Karpas-422 (cell line): ENCODE measurements at regions not wholly inside any gene's neighbourhood (a gene's known extent, or its start where the extent isn't known, plus 50 kb on each side); places are given as distances from the start of the nearest gene placed in this dataset.

Source experiments
- DNase-seq: peaks from one replicate; pipeline ENCODE4 v3.0.0-alpha.2; 2015
- H2AFZ ChIP-seq: fragments of 200-600 bp; sonication (generic); 2 replicates; pipeline ENCODE4 v1.6.1; 2014; ENCODE audit warnings: antibody characterized with exemption, low read length, mixed read lengths
- H3K27ac ChIP-seq: fragments of 200-600 bp; sonication (generic); 2 replicates; pipeline ENCODE4 v1.5.1; 2014; ENCODE audit warnings: mild to moderate bottlenecking, low read length, moderate library complexity
- H3K27me3 ChIP-seq: fragments of 200-600 bp; sonication (generic); 2 replicates; pipeline ENCODE4 v1.6.1; 2014; ENCODE audit warnings: low read length, mixed read lengths
- H3K36me3 ChIP-seq: fragments of 200-600 bp; sonication (generic); 2 replicates; pipeline ENCODE4 v1.6.1; 2014; ENCODE audit warnings: low read length, mixed read lengths; ENCODE audit not compliant: insufficient read depth
- H3K4me1 ChIP-seq: fragments of 200-600 bp; sonication (generic); 2 replicates; pipeline ENCODE4 v1.6.1; 2014; ENCODE audit warnings: mild to moderate bottlenecking, low read length, mixed read lengths
- H3K4me2 ChIP-seq: fragments of 200-600 bp; sonication (generic); 2 replicates; pipeline ENCODE4 v1.6.1; 2014; ENCODE audit warnings: low read length, low read depth, mild to moderate bottlenecking; ENCODE audit not compliant: poor library complexity, severe bottlenecking
- H3K4me3 ChIP-seq: fragments of 200-600 bp; sonication (generic); 2 replicates; pipeline ENCODE4 v1.5.1; 2014; ENCODE audit warnings: mild to moderate bottlenecking, antibody characterized with exemption, low read length, mixed read lengths
- H3K79me2 ChIP-seq: fragments of 200-600 bp; sonication (generic); 2 replicates; pipeline ENCODE4 v1.6.1; 2014; ENCODE audit warnings: mild to moderate bottlenecking, low read length, mixed read lengths
- H3K9ac ChIP-seq: fragments of 200-600 bp; sonication (generic); 2 replicates; pipeline ENCODE4 v1.6.0; 2014; ENCODE audit warnings: low read length
- H3K9me2 ChIP-seq: fragments of 200-600 bp; sonication (generic), shearing (Covaris generic); replicated peaks from 2 replicates; pipeline ENCODE4 v1.6.0; 2014; ENCODE audit warnings: mild to moderate bottlenecking, low read length, moderate library complexity; ENCODE audit not compliant: insufficient read depth
- H3K9me3 ChIP-seq: fragments of 300-700, 200-600 bp; sonication (generic); 2 replicates; pipeline ENCODE4 v1.6.1; 2014; ENCODE audit warnings: low read length, mixed read lengths
- H4K20me1 ChIP-seq: fragments of 200-600 bp; sonication (generic); 2 replicates; pipeline ENCODE4 v1.6.1; 2014; ENCODE audit warnings: mild to moderate bottlenecking, antibody characterized with exemption, low read length, low read depth; ENCODE audit not compliant: insufficient read depth

- no peak overlapping the region for H3K4me2 ChIP-seq
- H3K27me3 ChIP-seq = no peaks in the 10 kb centered on the region
- no peaks in the 10 kb centered on the region for H3K4me1 ChIP-seq
- no peak overlapping the region for H3K9ac ChIP-seq
- no peaks in the 10 kb centered on the region for H3K36me3 ChIP-seq
- H2AFZ ChIP-seq = no peak overlapping the region
- peaks cover 33% of the 10 kb centered on the region for H3K9me3 ChIP-seq
- DNase-seq = no peak
- H3K9me2 ChIP-seq = no peaks in the 10 kb centered on the region
- H3K27ac ChIP-seq = no peak overlapping the region
- H3K79me2 ChIP-seq = no peaks in the 10 kb centered on the region
- no peak overlapping the region for H3K4me3 ChIP-seq
- H4K20me1 ChIP-seq = no peaks in the 10 kb centered on the region
These were observed 66.3 kb downstream of the ITM2A start for GRCh38 chrX:79300856-79301255.

- peak; percentile 16 for DNase-seq
- Histone ChIP-seq H3K9ac (no peak overlapping the region), H3K27me3 (no peaks in the 10 kb centered on the region), H3K79me2 (no peaks in the 10 kb centered on the region), H3K9me2 (no peaks in the 10 kb centered on the region), H3K9me3 (peaks cover 38% of the 10 kb centered on the region), H2AFZ (no peak overlapping the region), H4K20me1 (no peaks in the 10 kb centered on the region), H3K4me2 (no peak overlapping the region), H3K27ac (no peak overlapping the region), H3K4me3 (no peak overlapping the region), H3K4me1 (no peaks in the 10 kb centered on the region), H3K36me3 (no peaks in the 10 kb centered on the region)
These were observed 76.5 kb downstream of the ITM2A start for GRCh38 chrX:79290596-79290995.

DNA sequence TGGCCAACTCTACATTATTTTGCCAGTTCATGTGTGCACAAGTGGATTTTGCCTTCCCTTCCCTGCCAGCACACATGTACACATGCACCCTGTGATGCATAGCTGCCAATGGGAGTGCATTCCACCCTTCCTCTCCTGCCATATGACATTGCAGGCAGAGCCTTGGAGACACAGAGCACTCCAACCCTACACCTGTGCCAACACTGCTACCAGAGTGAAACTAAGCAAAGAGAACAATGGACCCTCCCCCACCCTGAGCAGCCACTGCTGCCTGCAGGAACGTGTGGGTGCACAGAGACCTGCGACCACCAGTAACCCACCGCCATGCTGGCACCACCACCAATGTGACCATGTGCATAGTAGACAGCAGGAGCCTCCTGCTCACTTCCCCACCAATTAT lies 78.4 kb downstream of the ITM2A start:
- no peaks in the 10 kb centered on the region for H3K27me3 ChIP-seq
- peaks cover 39% of the 10 kb centered on the region for H3K9me3 ChIP-seq
- no peak overlapping the region for H3K4me2 ChIP-seq
- no peaks in the 10 kb centered on the region for H4K20me1 ChIP-seq
- no peaks in the 10 kb centered on the region for H3K9me2 ChIP-seq
- no peaks in the 10 kb centered on the region for H3K4me1 ChIP-seq
- H3K79me2 ChIP-seq = no peaks in the 10 kb centered on the region
- H2AFZ ChIP-seq = no peak overlapping the region
- no peak overlapping the region for H3K27ac ChIP-seq
- no peak overlapping the region for H3K9ac ChIP-seq
- H3K36me3 ChIP-seq = no peaks in the 10 kb centered on the region
- no peak overlapping the region for H3K4me3 ChIP-seq
- no peak for DNase-seq

- Histone ChIP-seq H2AFZ (no peak overlapping the region), H3K36me3 (no peaks in the 10 kb centered on the region), H3K4me1 (no peaks in the 10 kb centered on the region), H3K9me3 (peaks cover 33% of the 10 kb centered on the region), H3K9me2 (no peaks in the 10 kb centered on the region), H3K27ac (no peak overlapping the region), H3K9ac (no peak overlapping the region), H3K4me3 (no peak overlapping the region), H3K27me3 (no peaks in the 10 kb centered on the region), H3K4me2 (no peak overlapping the region), H4K20me1 (no peaks in the 10 kb centered on the region), H3K79me2 (no peaks in the 10 kb centered on the region)
- DNase-seq = no peak
These were observed 79.4 kb downstream of the ITM2A start for GRCh38 chrX:79287724-79288123.

DNA sequence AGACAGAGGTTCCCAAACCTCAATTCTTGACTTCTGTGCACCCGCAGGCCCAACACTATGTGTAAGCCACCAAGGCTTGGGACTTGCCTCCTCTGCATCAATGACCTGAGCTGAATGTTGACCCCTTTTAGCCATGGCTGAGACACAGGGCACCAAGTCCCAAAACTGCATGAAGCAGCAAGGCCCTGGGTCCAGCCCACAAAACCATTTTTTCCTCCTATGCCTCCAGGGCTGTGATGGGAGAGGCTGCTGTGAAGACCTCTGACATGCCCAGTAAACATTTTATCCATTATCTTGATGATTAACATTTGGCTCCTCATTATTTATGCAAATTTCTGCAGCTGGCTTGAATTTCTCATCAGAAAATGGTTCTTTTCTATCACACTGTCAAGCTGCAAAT lies 85.4 kb downstream of the ITM2A start:
- Histone ChIP-seq H3K9me3 (peaks cover 13% of the 10 kb centered on the region), H4K20me1 (no peaks in the 10 kb centered on the region), H3K4me1 (no peaks in the 10 kb centered on the region), H3K9ac (no peak overlapping the region), H3K4me3 (no peak overlapping the region), H3K9me2 (no peaks in the 10 kb centered on the region), H3K27me3 (no peaks in the 10 kb centered on the region), H3K4me2 (no peak overlapping the region), H3K79me2 (no peaks in the 10 kb centered on the region), H3K27ac (no peak overlapping the region), H2AFZ (no peak overlapping the region), H3K36me3 (no peaks in the 10 kb centered on the region)
- no peak for DNase-seq

GRCh38 chrX:79270401-79270800 lies 96.7 kb downstream of the ITM2A start:
- no peaks in the 10 kb centered on the region for H3K79me2 ChIP-seq
- no peaks in the 10 kb centered on the region for H3K4me1 ChIP-seq
- no peak overlapping the region for H3K9ac ChIP-seq
- no peaks in the 10 kb centered on the region for H3K9me2 ChIP-seq
- H3K4me2 ChIP-seq = no peak overlapping the region
- peak; percentile 63 for DNase-seq
- no peaks in the 10 kb centered on the region for H4K20me1 ChIP-seq
- H3K36me3 ChIP-seq = no peaks in the 10 kb centered on the region
- H3K27me3 ChIP-seq = no peaks in the 10 kb centered on the region
- no peak overlapping the region for H3K4me3 ChIP-seq
- peaks cover 8% of the 10 kb centered on the region; the same call in 1 of the 2 replicates for H3K9me3 ChIP-seq
- H3K27ac ChIP-seq = no peak overlapping the region
- no peak overlapping the region for H2AFZ ChIP-seq

DNA sequence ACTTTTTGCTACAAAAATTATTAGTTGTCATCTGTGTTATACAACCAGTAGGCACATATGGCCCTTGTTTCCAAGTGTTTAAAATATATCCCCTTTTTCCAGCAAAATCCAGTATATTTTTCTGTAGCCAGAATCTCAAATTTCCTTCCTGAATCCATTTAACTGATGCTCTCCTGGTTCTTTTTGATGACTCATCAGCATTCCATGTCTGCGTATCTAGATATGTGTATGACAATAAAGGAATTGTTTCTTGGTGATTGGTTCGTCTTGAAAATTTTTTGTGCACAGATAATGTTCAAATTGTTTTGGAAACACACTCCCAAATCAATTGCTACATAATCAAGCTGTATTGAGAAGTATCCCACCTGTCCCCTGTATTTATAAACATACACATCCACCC lies 98.3 kb downstream of the ITM2A start:
- no peaks in the 10 kb centered on the region for H3K4me1 ChIP-seq
- H2AFZ ChIP-seq = no peak overlapping the region
- no peaks in the 10 kb centered on the region for H4K20me1 ChIP-seq
- no peak for DNase-seq
- H3K27ac ChIP-seq = no peak overlapping the region
- peaks cover 3% of the 10 kb centered on the region; the same call in 1 of the 2 replicates for H3K9me3 ChIP-seq
- H3K27me3 ChIP-seq = no peaks in the 10 kb centered on the region
- H3K9ac ChIP-seq = no peak overlapping the region
- H3K79me2 ChIP-seq = no peaks in the 10 kb centered on the region
- no peaks in the 10 kb centered on the region for H3K36me3 ChIP-seq
- H3K4me2 ChIP-seq = no peak overlapping the region
- no peaks in the 10 kb centered on the region for H3K9me2 ChIP-seq
- H3K4me3 ChIP-seq = no peak overlapping the region

- Histone ChIP-seq H3K27me3 (no peaks in the 10 kb centered on the region), H3K36me3 (no peaks in the 10 kb centered on the region), H3K4me1 (no peaks in the 10 kb centered on the region), H3K9ac (no peak overlapping the region), H3K9me2 (no peaks in the 10 kb centered on the region), H3K79me2 (no peaks in the 10 kb centered on the region), H3K4me3 (no peak overlapping the region), H3K9me3 (peaks cover 3% of the 10 kb centered on the region; the same call in 1 of the 2 replicates), H3K4me2 (no peak overlapping the region), H4K20me1 (no peaks in the 10 kb centered on the region), H2AFZ (no peak overlapping the region), H3K27ac (no peak overlapping the region)
- DNase-seq = no peak
These were observed 100.4 kb downstream of the ITM2A start for GRCh38 chrX:79266702-79267101.

DNA sequence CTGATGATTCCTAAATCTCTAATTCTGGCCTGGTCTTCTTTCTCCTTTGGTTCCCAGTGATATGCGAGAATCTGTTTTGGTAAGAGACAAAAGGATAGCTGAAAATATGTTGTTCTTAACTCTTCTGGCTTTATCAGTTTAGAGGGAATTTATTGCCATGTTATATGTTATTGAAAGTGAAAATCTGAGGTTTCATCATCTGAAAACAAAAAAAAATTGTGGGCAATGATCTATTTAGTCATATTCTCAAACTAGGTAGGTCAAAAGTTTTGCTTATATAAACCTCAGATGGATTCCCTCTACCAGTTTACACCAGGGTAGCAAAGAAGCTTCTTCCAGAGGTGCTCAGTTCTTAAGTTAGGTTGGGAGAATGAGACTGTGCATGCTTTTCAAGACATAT lies 103.6 kb downstream of the ITM2A start:
- DNase-seq = no peak
- Histone ChIP-seq H4K20me1 (no peaks in the 10 kb centered on the region), H3K27me3 (no peaks in the 10 kb centered on the region), H3K4me1 (no peaks in the 10 kb centered on the region), H3K36me3 (no peaks in the 10 kb centered on the region), H2AFZ (no peak overlapping the region), H3K27ac (no peak overlapping the region), H3K4me3 (no peak overlapping the region), H3K9ac (no peak overlapping the region), H3K9me2 (no peaks in the 10 kb centered on the region), H3K9me3 (peaks cover 7% of the 10 kb centered on the region; the same call in 1 of the 2 replicates), H3K4me2 (no peak overlapping the region), H3K79me2 (no peaks in the 10 kb centered on the region)
